Spinal cord (tissue), 9 donors: ENCODE measurements at regions not wholly inside any gene's neighbourhood (a gene's known extent, or its start where the extent isn't known, plus 50 kb on each side); places are given as distances from the start of the nearest gene placed in this dataset.

Experiments used
- DNase-seq, 6 donors: peaks; one replicate each; pipeline versions ENCODE4 v3.0.0 to v3.0.0-alpha.2; 2013 to 2015; ENCODE audit warnings: low spot score in 6 of 6, low read depth in 4 of 6
- H3K27ac ChIP-seq: one replicate; pipeline ENCODE4 v1.5.1; 2013; ENCODE audit warnings: low read depth, low read length, control low read depth
- H3K27me3 ChIP-seq: one replicate; pipeline ENCODE4 v1.6.1; 2013; ENCODE audit warnings: low read length; ENCODE audit not compliant: control insufficient read depth, insufficient read depth
- H3K36me3 ChIP-seq: one replicate; pipeline ENCODE4 v1.6.1; 2013; ENCODE audit warnings: low read length; ENCODE audit not compliant: control insufficient read depth, insufficient read depth
- H3K4me1 ChIP-seq: one replicate; pipeline ENCODE4 v1.6.1; 2013; ENCODE audit warnings: low read length; ENCODE audit not compliant: control insufficient read depth, insufficient read depth
- H3K4me3 ChIP-seq: one replicate; pipeline ENCODE4 v1.5.1; 2013; ENCODE audit warnings: low read depth, low read length, control low read depth
- H3K9me3 ChIP-seq: one replicate; pipeline ENCODE4 v1.6.1; 2013; ENCODE audit warnings: low read length; ENCODE audit not compliant: control insufficient read depth, insufficient read depth
- WGBS: methylation state at CpG from one replicate; pipeline ENCODE4 v1.1.5; 2013; ENCODE audit warnings: missing lambda C conversion rate; ENCODE audit not compliant: insufficient coverage; 5-methylcytosine and 5-hydroxymethylcytosine counted together
- donor health status: healthy.

- no CpG with 5 or more reads among the region's 2 CpGs for WGBS
- Histone ChIP-seq H3K36me3 (no peaks in the 10 kb centered on the region), H3K4me1 (no peaks in the 10 kb centered on the region), H3K9me3 (no peaks in the 10 kb centered on the region), H3K4me3 (no peak overlapping the region), H3K27me3 (no peaks in the 10 kb centered on the region), H3K27ac (no peak overlapping the region)
- no peak for DNase-seq
Observed at GRCh38 chr10:62735464-62736167, 68.9 kb upstream of the ADO start.

- no CpG with 5 or more reads among the region's 2 CpGs for WGBS
- no peak overlapping the region for H3K27ac ChIP-seq
- H3K4me3 ChIP-seq, result no peak overlapping the region
- no peaks in the 10 kb centered on the region for H3K27me3 ChIP-seq
- no peaks in the 10 kb centered on the region for H3K9me3 ChIP-seq
- no peak for DNase-seq
- H3K36me3 ChIP-seq, result no peaks in the 10 kb centered on the region
- no peaks in the 10 kb centered on the region for H3K4me1 ChIP-seq
Observed at GRCh38 chr10:62736168-62736546, 68.4 kb upstream of the ADO start.

GRCh38 chr10:62738916-62739315, 65.6 kb upstream of the ADO start:
- H3K9me3 ChIP-seq, result no peaks in the 10 kb centered on the region
- H3K27ac ChIP-seq, result no peak overlapping the region
- no peaks in the 10 kb centered on the region for H3K36me3 ChIP-seq
- WGBS, result 73% methylated on average over 3 of the region's 3 CpGs
- H3K27me3 ChIP-seq, result no peaks in the 10 kb centered on the region
- no peak for DNase-seq
- no peak overlapping the region for H3K4me3 ChIP-seq
- no peaks in the 10 kb centered on the region for H3K4me1 ChIP-seq

- H3K36me3 ChIP-seq, result no peaks in the 10 kb centered on the region
- no peaks in the 10 kb centered on the region for H3K9me3 ChIP-seq
- H3K27ac ChIP-seq, result no peak overlapping the region
- no peak overlapping the region for H3K4me3 ChIP-seq
- DNase-seq, result no peak
- no peaks in the 10 kb centered on the region for H3K4me1 ChIP-seq
- H3K27me3 ChIP-seq, result no peaks in the 10 kb centered on the region
- WGBS, result 74% methylated on average over 3 of the region's 5 CpGs
Observed at GRCh38 chr10:62740885-62741745, 63.4 kb upstream of the ADO start.

- no peaks in the 10 kb centered on the region for H3K27me3 ChIP-seq
- H3K9me3 ChIP-seq, result no peaks in the 10 kb centered on the region
- H3K27ac ChIP-seq, result no peak overlapping the region
- no peaks in the 10 kb centered on the region for H3K36me3 ChIP-seq
- WGBS, result no CpG with 5 or more reads among the region's 7 CpGs
- no peaks in the 10 kb centered on the region for H3K4me1 ChIP-seq
- no peak for DNase-seq
- H3K4me3 ChIP-seq, result no peak overlapping the region
Observed at GRCh38 chr10:62741996-62742395, 62.5 kb upstream of the ADO start.

- H3K4me3 ChIP-seq, result no peak overlapping the region
- DNase-seq, result no peak
- H3K36me3 ChIP-seq, result no peaks in the 10 kb centered on the region
- no peaks in the 10 kb centered on the region for H3K9me3 ChIP-seq
- no peaks in the 10 kb centered on the region for H3K4me1 ChIP-seq
- no peaks in the 10 kb centered on the region for H3K27me3 ChIP-seq
- H3K27ac ChIP-seq, result no peak overlapping the region
- no CpG with 5 or more reads among the region's 6 CpGs for WGBS
Observed at GRCh38 chr10:62742536-62743061, 61.9 kb upstream of the ADO start.

- no peaks in the 10 kb centered on the region for H3K4me1 ChIP-seq
- no peak overlapping the region for H3K4me3 ChIP-seq
- H3K9me3 ChIP-seq, result no peaks in the 10 kb centered on the region
- H3K36me3 ChIP-seq, result no peaks in the 10 kb centered on the region
- no peak overlapping the region for H3K27ac ChIP-seq
- no peaks in the 10 kb centered on the region for H3K27me3 ChIP-seq
- WGBS, result 94% methylated on average over 2 of the region's 3 CpGs
- DNase-seq, result no peak
Observed at GRCh38 chr10:62744136-62744535, 60.4 kb upstream of the ADO start.

GRCh38 chr10:62745581-62745980, 58.9 kb upstream of the ADO start:
- Histone ChIP-seq H3K27me3 (no peaks in the 10 kb centered on the region), H3K27ac (no peak overlapping the region), H3K4me3 (no peak overlapping the region), H3K36me3 (no peaks in the 10 kb centered on the region), H3K4me1 (no peaks in the 10 kb centered on the region), H3K9me3 (no peaks in the 10 kb centered on the region)
- WGBS, result no CpG with 5 or more reads among the region's 2 CpGs
- no peak for DNase-seq

- no peak for DNase-seq
- 86% methylated on average over 3 of the region's 3 CpGs for WGBS
- no peaks in the 10 kb centered on the region for H3K36me3 ChIP-seq
- H3K27ac ChIP-seq, result no peak overlapping the region
- no peaks in the 10 kb centered on the region for H3K9me3 ChIP-seq
- H3K4me3 ChIP-seq, result no peak overlapping the region
- no peaks in the 10 kb centered on the region for H3K27me3 ChIP-seq
- no peaks in the 10 kb centered on the region for H3K4me1 ChIP-seq
Observed at GRCh38 chr10:62746951-62747729, 57.4 kb upstream of the ADO start.
